Fibroblast of lung (primary cell): ENCODE measurements at regions not wholly inside any gene's neighbourhood (a gene's known extent, or its start where the extent isn't known, plus 50 kb on each side); places are given as distances from the start of the nearest gene placed in this dataset.

Experiments used
- DNase-seq, 2 donors: peaks; one replicate each; pipeline versions ENCODE4 v3.0.0 to v3.0.0-alpha.2; 2010; ENCODE audit warnings: low read depth in 2 of 2
- H2AFZ ChIP-seq: 2 replicates; pipeline ENCODE4 v1.5.1; 2012; ENCODE audit warnings: low read length, control low read depth, inconsistent platforms
- H3K27ac ChIP-seq: 2 replicates; pipeline ENCODE4 v1.5.1; 2011; ENCODE audit warnings: low read length, control low read depth; ENCODE audit not compliant: insufficient read depth
- H3K27me3 ChIP-seq: 2 replicates; pipeline ENCODE4 v1.5.1; 2011; ENCODE audit warnings: mild to moderate bottlenecking, low read length; ENCODE audit not compliant: control insufficient read depth, insufficient read depth
- H3K36me3 ChIP-seq: 2 replicates; pipeline ENCODE4 v1.5.1; 2011; ENCODE audit warnings: low read length; ENCODE audit not compliant: control insufficient read depth, insufficient read depth
- H3K4me1 ChIP-seq: 2 replicates; pipeline ENCODE4 v1.5.1; 2011; ENCODE audit warnings: low read length; ENCODE audit not compliant: control insufficient read depth, insufficient read depth; ENCODE audit errors: extremely low read depth
- H3K4me2 ChIP-seq: 2 replicates; pipeline ENCODE4 v1.5.1; 2011; ENCODE audit warnings: low read length, control low read depth; ENCODE audit not compliant: insufficient read depth; ENCODE audit errors: extremely low read depth
- H3K4me3 ChIP-seq, 4 experiments: fragments of 200-600 bp in 1 of 4; sonication (generic) in 1 of 4; replicated peaks in 1 of 4; 2 replicates each; pipeline ENCODE4 v1.5.1; 2011 to 2016; ENCODE audit warnings: low read length in 4 of 4, low read depth in 3 of 4, mild to moderate bottlenecking in 3 of 4, control low read depth in 2 of 4, inconsistent platforms in 1 of 4, mixed read lengths in 1 of 4; ENCODE audit not compliant: insufficient read depth in 1 of 4; ENCODE audit errors: control extremely low read depth in 1 of 4
- H3K79me2 ChIP-seq: 2 replicates; pipeline ENCODE4 v1.5.1; 2012; ENCODE audit warnings: mild to moderate bottlenecking, low read length, inconsistent platforms; ENCODE audit not compliant: control insufficient read depth, insufficient read depth
- H3K9ac ChIP-seq: 2 replicates; pipeline ENCODE4 v1.5.1; 2011; ENCODE audit warnings: mild to moderate bottlenecking, low read length, control low read depth; ENCODE audit not compliant: insufficient read depth
- H3K9me3 ChIP-seq: 2 replicates; pipeline ENCODE4 v1.5.1; 2012; ENCODE audit warnings: low read depth, low read length; ENCODE audit not compliant: control insufficient read depth, insufficient read depth
- H4K20me1 ChIP-seq: 2 replicates; pipeline ENCODE4 v1.5.1; 2011; ENCODE audit warnings: low read length; ENCODE audit not compliant: control insufficient read depth, insufficient read depth; ENCODE audit errors: extremely low read depth
- EZH2 ChIP-seq: IDR thresholded peaks from 2 replicates; pipeline ENCODE4 v1.5.1; 2012; ENCODE audit warnings: low read length, control low read depth, mild to moderate bottlenecking; ENCODE audit errors: missing control alignments
- TF ChIP-seq, protein P1 (sequence below), 2 donors: IDR thresholded peaks in 1 of 2; conservative IDR thresholded peaks in 1 of 2; 1 replicate in 1 of 2; 2 replicates in 1 of 2; pipeline ENCODE4 v1.5.1; 2011 to 2012; ENCODE audit warnings: low read length in 2 of 2, control low read depth in 1 of 2, inconsistent platforms in 1 of 2, low read depth in 1 of 2, mild to moderate bottlenecking in 1 of 2

DNA sequence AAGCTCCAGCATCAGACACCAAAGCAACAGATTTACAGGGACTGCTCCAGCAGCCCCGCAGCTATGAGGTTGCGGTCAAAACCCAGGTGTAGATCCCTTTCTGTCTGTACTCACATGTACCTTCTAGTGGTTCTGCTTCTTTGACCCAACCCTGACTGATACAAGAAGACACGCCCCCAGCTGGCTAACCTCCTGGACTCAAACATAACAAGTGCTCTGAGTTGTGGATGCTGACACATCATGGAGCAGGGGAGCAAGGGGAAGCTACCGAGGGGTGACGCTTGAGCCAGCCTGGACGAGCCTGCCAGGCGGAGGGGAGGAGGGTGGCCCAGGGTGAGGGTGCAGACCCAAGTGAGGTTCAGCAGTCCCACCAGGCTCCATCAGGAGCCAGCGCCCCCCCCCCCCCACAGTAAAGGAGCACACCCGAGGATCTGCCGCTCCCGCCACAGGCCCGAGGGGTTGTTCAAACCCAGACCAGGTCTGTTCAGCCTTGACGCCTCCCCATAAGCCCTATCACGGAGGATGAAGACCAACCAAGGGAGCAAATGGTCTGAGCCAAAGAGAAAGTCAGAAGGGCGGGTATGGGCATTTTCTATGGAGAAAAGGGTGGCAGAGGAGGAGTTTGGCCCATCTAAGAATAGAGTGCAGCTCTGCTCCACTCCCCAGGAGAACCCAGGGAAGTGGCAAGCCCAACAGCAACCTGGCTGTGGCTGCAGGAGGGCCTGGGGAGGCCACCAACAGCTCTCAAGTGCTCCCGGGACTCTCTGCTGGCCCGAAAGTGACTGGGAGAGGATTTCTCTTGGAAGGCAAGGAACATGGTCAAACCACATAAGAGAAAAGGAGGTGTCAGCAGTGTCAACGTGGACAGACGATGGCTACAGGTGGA lies 229.4 kb downstream of the BCL11B start:
- H3K9me3 ChIP-seq: no peaks in the 10 kb centered on the region
- TF ChIP-seq, protein P1, sequence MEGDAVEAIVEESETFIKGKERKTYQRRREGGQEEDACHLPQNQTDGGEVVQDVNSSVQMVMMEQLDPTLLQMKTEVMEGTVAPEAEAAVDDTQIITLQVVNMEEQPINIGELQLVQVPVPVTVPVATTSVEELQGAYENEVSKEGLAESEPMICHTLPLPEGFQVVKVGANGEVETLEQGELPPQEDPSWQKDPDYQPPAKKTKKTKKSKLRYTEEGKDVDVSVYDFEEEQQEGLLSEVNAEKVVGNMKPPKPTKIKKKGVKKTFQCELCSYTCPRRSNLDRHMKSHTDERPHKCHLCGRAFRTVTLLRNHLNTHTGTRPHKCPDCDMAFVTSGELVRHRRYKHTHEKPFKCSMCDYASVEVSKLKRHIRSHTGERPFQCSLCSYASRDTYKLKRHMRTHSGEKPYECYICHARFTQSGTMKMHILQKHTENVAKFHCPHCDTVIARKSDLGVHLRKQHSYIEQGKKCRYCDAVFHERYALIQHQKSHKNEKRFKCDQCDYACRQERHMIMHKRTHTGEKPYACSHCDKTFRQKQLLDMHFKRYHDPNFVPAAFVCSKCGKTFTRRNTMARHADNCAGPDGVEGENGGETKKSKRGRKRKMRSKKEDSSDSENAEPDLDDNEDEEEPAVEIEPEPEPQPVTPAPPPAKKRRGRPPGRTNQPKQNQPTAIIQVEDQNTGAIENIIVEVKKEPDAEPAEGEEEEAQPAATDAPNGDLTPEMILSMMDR (conservative IDR thresholded peaks at IDR 0.05 in 1 of 2, IDR thresholded peaks at IDR 0.05 in 1 of 2; ENCODE audit: low read depth in 1 of 2, low read length in 2 of 2): no peak
- TF ChIP-seq EZH2: no peak
- no peak overlapping the region for H3K4me2 ChIP-seq
- H2AFZ ChIP-seq: no peak overlapping the region
- no peak overlapping the region for H3K9ac ChIP-seq
- H3K36me3 ChIP-seq: no peaks in the 10 kb centered on the region
- no peaks in the 10 kb centered on the region for H3K79me2 ChIP-seq
- H4K20me1 ChIP-seq: no peaks in the 10 kb centered on the region
- DNase-seq: no peak
- no peak overlapping the region for H3K27ac ChIP-seq
- no peaks in the 10 kb centered on the region for H3K27me3 ChIP-seq
- no peak overlapping the region for H3K4me3 ChIP-seq
- H3K4me1 ChIP-seq: no peaks in the 10 kb centered on the region

DNA sequence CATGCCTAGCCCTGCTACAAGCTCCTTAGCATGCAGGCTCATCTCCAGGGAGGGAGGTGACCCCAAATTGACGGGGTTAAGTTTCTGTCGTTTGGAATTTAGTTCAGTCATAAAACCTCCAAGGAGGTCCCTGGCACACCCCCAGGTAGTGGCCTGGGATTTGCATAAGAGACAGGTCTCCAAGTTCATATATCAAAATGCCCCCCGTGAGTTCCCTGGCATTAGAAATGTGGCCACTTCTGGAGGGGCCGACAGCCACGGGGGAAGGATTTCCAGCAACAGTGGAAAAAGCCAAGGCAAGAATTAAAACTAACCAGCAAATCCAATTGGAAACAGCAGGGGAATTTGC lies 228.8 kb downstream of the BCL11B start:
- Histone ChIP-seq H3K27ac (no peak overlapping the region), H3K4me2 (no peak overlapping the region), H4K20me1 (no peaks in the 10 kb centered on the region), H3K36me3 (no peaks in the 10 kb centered on the region), H2AFZ (no peak overlapping the region), H3K9ac (no peak overlapping the region), H3K4me1 (no peaks in the 10 kb centered on the region), H3K4me3 (no peak overlapping the region), H3K9me3 (no peaks in the 10 kb centered on the region), H3K79me2 (no peaks in the 10 kb centered on the region), H3K27me3 (no peaks in the 10 kb centered on the region)
- TF ChIP-seq, protein P1 (conservative IDR thresholded peaks at IDR 0.05 in 1 of 2, IDR thresholded peaks at IDR 0.05 in 1 of 2; ENCODE audit: low read depth in 1 of 2, low read length in 2 of 2): no peak
- no peak for TF ChIP-seq EZH2
- no peak for DNase-seq

DNA sequence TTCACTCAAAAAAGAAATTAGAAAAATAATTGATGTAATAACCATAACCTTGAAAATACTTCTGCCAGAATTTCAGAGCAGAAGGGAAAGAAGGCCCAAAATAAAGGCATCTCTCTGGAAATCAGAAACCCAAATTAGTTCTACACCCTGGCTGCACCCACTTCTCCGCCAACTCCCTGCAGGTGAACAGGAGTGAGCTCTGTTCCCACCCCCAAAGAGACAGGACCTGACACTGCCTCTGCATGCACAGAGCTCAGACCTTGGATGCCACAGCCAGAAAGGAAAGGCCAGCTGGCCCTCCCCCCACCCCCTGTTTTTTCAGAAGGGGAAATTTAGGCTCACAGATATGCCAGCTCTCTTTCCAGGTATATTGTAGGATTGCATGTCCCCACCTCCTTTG lies 228.2 kb downstream of the BCL11B start:
- Histone ChIP-seq H3K27ac (no peak overlapping the region), H3K4me2 (no peak overlapping the region), H3K27me3 (no peaks in the 10 kb centered on the region), H3K4me3 (no peak overlapping the region), H4K20me1 (no peaks in the 10 kb centered on the region), H3K9ac (no peak overlapping the region), H3K36me3 (no peaks in the 10 kb centered on the region), H3K79me2 (no peaks in the 10 kb centered on the region), H3K9me3 (no peaks in the 10 kb centered on the region), H3K4me1 (no peaks in the 10 kb centered on the region), H2AFZ (no peak overlapping the region)
- no peak for DNase-seq
- TF ChIP-seq EZH2: no peak
- TF ChIP-seq, protein P1 (conservative IDR thresholded peaks at IDR 0.05 in 1 of 2, IDR thresholded peaks at IDR 0.05 in 1 of 2; ENCODE audit: low read depth in 1 of 2, low read length in 2 of 2): no peak
